A673 (cell line): ENCODE measurements at regions not wholly inside any gene's neighbourhood (a gene's known extent, or its start where the extent isn't known, plus 50 kb on each side); places are given as distances from the start of the nearest gene placed in this dataset.

Experiments used
- CTCF ChIP-seq: fragments of 300-800, 200-600 bp; sonication (generic); conservative IDR thresholded peaks from 2 replicates; pipeline ENCODE4 v1.5.1; 2017; ENCODE audit warnings: low read depth, mild to moderate bottlenecking, antibody characterized with exemption, low read length, moderate library complexity, mixed read lengths
- EZH2 ChIP-seq: fragments of 200-600 bp; sonication (generic); IDR thresholded peaks from 2 replicates; pipeline ENCODE4 v1.6.1; 2017; ENCODE audit warnings: borderline replicate concordance, low read depth, mild to moderate bottlenecking, mixed read lengths, antibody characterized with exemption, low read length; ENCODE audit not compliant: poor library complexity, severe bottlenecking

GRCh38 chr14:29233188-29233587, 466.6 kb downstream of the FOXG1 start:
- TF ChIP-seq CTCF (no peak), EZH2 (no peak)
